Lower leg skin (tissue), 4 donors: ENCODE measurements at regions not wholly inside any gene's neighbourhood (a gene's known extent, or its start where the extent isn't known, plus 50 kb on each side); places are given as distances from the start of the nearest gene placed in this dataset.
"Not testable (repeated sequence)": the region's sequence is repeated elsewhere in the genome, so short reads cannot be mapped to it uniquely, and the experiment has no call there.

Source experiments
- DNase-seq, 2 donors: peaks; one replicate each; pipeline ENCODE4 v3.0.0-alpha.2; 2019; ENCODE audit warnings: low spot score in 2 of 2
- H3K4me3 ChIP-seq: fragments of 200-600 bp; sonication (generic); 2 replicates; pipeline ENCODE4 v1.5.1; 2017; ENCODE audit warnings: mild to moderate bottlenecking, low read depth; ENCODE audit not compliant: poor library complexity, severe bottlenecking
- POLR2A ChIP-seq, 2 donors: fragments of 450-650 bp; IDR thresholded peaks; one replicate each; pipeline ENCODE4 v1.6.1; 2016 to 2017; ENCODE audit warnings: antibody characterized with exemption in 2 of 2, mild to moderate bottlenecking in 1 of 2, moderate library complexity in 1 of 2
- WGBS, 2 donors: methylation state at CpG; one replicate each; pipeline ENCODE4 v1.1.5; 2018; 5-methylcytosine and 5-hydroxymethylcytosine counted together
- intact Hi-C: fragments of 100-400 bp; cut with DNase I; formaldehyde crosslinking; loops from one replicate; pipeline ENCODE4 v1.15.0; 2023; ENCODE audit warnings: low total_unique reads
- TF ChIP-seq, protein P1 (sequence below), 3 donors: fragments of 450-650 bp; IDR thresholded peaks; one replicate each; pipeline ENCODE4 v1.5.1; 2016; ENCODE audit warnings: antibody characterized with exemption in 3 of 3, mild to moderate bottlenecking in 3 of 3, moderate library complexity in 2 of 3

DNA sequence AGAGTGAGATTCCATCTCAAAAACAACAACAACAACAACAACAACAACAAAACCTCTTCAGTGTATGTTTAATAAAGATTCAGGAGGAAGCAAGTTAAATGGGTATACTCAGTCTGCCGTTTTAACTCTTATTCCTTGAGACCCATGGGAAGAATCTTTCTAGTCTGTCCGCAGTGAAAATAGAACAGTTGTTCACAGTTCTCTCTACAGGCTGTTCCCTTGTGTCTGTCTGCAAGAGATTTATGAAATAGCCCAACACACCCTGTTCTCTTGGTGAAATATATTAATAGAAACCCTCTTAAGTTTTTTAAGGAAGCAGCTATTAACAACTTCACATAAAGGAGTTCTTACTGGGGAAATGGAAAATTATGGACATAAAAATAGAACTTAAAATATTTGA, 682.2 kb upstream of the RAG2 start:
- WGBS, 2 donors, result 63 to 80% methylated on average over 2 of the region's 2 CpGs
- H3K4me3 ChIP-seq, result no peak overlapping the region
- intact Hi-C loops, result no loop called here

DNA sequence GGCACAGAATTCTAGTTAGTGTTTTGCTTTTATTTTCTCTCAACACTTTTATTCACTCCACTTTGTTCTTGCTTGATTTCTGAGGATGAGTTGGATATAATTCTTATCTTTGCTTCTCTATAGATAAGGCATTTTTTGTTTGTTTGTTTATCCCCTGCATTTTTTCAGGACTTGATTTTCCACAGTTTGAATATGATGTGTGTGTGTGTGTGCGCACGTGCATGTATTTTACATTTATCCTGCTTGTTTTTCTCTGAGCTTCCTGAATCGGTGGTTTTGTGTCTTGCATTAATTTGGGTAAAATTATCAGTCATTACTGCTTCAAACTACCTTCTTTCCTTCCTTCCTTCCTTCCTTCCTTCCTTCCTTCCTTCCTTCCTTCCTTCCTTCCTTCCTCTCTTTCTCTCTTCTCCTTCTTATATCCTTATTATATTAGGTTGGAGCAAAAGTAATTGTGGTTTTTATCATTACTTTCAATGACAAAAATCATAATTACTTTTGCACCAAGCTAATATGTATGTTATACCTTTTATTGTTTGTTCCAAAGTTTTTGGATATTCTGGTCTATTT, 679.9 kb upstream of the RAG2 start:
- no peak overlapping the region for H3K4me3 ChIP-seq
- 89 to 91% methylated on average over 3 of the region's 3 CpGs for WGBS, 2 donors
- intact Hi-C loops, result no loop called here
- no peak for DNase-seq
- TF ChIP-seq, protein P1, sequence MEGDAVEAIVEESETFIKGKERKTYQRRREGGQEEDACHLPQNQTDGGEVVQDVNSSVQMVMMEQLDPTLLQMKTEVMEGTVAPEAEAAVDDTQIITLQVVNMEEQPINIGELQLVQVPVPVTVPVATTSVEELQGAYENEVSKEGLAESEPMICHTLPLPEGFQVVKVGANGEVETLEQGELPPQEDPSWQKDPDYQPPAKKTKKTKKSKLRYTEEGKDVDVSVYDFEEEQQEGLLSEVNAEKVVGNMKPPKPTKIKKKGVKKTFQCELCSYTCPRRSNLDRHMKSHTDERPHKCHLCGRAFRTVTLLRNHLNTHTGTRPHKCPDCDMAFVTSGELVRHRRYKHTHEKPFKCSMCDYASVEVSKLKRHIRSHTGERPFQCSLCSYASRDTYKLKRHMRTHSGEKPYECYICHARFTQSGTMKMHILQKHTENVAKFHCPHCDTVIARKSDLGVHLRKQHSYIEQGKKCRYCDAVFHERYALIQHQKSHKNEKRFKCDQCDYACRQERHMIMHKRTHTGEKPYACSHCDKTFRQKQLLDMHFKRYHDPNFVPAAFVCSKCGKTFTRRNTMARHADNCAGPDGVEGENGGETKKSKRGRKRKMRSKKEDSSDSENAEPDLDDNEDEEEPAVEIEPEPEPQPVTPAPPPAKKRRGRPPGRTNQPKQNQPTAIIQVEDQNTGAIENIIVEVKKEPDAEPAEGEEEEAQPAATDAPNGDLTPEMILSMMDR (IDR thresholded peaks at IDR 0.05), result no peak
- no peak for TF ChIP-seq POLR2A (IDR thresholded peaks at IDR 0.05)

More for the DNA sequence above, 682.2 kb upstream of the RAG2 start:
- DNase-seq, result no peak
- TF ChIP-seq, protein P1 (IDR thresholded peaks at IDR 0.05), result no peak
- TF ChIP-seq POLR2A (IDR thresholded peaks at IDR 0.05), result no peak

DNA sequence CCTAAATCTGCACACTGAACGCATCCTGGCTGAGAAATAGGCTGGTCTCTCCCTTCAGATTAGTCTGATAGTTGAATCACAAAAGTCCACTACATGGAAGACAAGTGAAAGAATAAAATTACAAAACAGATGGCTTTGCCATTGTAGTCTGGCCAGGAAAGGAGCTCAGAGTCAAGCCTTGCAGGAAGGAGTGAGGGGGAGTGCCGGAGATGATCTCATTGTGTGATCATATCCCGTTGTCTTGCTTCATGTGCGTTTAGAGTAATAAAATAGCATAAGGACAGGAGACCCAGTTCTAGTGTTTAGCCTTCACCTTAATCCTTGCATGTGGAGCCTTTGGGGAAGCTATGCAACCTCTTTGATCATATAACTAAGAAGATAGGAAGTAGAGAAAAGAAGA, 666.7 kb upstream of the RAG2 start:
- TF ChIP-seq, protein P1 (IDR thresholded peaks at IDR 0.05), result no peak
- no peak for TF ChIP-seq POLR2A (IDR thresholded peaks at IDR 0.05)
- WGBS, 2 donors, result 49 to 53% methylated on average over 4 of the region's 4 CpGs
- H3K4me3 ChIP-seq, result no peak overlapping the region
- DNase-seq, result no peak
- intact Hi-C loops, result no loop called here

DNA sequence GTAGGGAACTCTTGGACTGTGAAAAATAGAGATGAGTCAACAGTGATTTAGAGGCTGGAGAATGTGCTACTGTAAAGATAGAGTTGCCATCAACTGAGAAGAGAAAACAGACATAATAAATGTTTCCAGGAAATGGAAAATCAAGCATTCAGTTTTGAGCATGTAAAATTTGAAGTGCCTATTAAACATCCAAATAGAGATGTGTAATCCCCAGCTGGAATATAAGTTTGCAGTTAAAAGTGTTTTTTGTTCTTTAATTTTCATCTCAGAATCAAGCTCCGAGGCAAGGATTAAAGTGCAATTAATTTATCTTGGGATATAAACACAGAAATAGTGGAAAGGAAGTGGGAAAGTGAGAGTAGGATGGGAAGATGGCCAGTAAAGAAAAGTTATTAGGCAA, 666.0 kb upstream of the RAG2 start:
- TF ChIP-seq POLR2A (IDR thresholded peaks at IDR 0.05), result no peak
- WGBS, 2 donors, result 64 to 70% methylated on average over 1 of the region's 1 CpG
- no peak overlapping the region for H3K4me3 ChIP-seq
- DNase-seq, result no peak
- intact Hi-C loops, result no loop called here

DNA sequence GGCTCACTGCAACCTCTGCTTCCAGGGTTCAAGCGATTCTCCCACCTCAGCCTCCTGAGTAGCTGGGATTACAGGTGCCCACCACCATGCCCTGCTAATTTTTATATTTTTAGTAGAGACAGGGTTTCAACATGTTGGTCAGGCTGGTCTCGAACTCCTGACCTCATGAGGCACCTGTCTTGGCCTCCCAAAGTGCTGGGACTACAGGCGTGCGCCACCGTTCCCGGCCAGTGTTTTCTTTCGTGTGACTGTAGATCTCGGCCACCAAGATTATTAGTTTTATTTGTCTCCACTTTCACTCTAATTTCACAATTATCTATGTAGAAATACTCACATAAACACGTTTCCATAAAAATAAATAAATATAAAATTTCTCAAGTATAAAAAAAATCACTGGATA, 665.4 kb upstream of the RAG2 start:
- H3K4me3 ChIP-seq, intact Hi-C loops, DNase-seq: not testable (repeated sequence)
- 82 to 83% methylated on average over 9 of the region's 9 CpGs for WGBS, 2 donors

DNA sequence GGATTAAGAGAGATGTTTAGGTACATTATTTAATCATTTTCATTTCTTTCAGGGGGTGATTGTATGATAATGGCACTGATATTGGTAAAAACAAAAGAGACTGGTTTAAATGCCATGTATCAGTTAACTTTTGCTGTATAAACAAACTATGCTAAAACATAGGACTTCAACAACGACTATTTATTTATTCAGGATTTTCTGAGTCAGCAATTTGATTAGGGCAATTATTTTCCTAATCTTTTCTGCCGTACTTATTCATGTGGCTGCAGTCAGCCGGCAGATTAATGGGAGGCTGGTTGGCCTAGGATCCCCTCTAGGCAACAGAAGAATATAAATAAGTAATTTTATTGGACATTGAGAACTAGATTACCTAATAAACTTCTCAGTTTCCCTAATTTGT, 661.7 kb upstream of the RAG2 start:
- DNase-seq, result no peak
- 60 to 62% methylated on average over 3 of the region's 3 CpGs for WGBS, 2 donors
- intact Hi-C loops, result no loop called here
- no peak overlapping the region for H3K4me3 ChIP-seq
- TF ChIP-seq, protein P1 (IDR thresholded peaks at IDR 0.05), result no peak
- TF ChIP-seq POLR2A (IDR thresholded peaks at IDR 0.05), result no peak

DNA sequence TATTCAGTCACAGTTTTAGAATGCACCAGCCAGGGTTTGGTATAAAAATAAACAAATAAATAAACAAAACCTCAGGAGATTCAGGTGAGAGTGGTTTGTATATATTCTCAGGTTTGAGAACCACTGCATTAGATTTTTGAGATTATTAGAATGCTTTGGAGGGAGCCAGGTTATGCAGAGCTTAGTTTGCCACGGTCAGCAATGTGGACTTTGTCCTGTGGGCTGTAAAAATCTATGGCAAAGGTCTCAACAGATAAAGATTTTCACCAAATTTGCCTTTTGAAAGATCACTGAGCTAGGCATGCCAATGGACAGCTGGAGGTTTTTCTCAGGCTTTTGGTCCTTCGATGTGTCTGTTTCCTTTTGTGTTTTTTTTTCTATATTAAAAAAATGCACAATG, 650.1 kb upstream of the RAG2 start:
- DNase-seq, result no peak
- 76 to 78% methylated on average over 2 of the region's 2 CpGs for WGBS, 2 donors
- no peak overlapping the region for H3K4me3 ChIP-seq
- TF ChIP-seq, protein P1 (IDR thresholded peaks at IDR 0.05), result no peak
- no peak for TF ChIP-seq POLR2A (IDR thresholded peaks at IDR 0.05)
- intact Hi-C loops, result no loop called here

DNA sequence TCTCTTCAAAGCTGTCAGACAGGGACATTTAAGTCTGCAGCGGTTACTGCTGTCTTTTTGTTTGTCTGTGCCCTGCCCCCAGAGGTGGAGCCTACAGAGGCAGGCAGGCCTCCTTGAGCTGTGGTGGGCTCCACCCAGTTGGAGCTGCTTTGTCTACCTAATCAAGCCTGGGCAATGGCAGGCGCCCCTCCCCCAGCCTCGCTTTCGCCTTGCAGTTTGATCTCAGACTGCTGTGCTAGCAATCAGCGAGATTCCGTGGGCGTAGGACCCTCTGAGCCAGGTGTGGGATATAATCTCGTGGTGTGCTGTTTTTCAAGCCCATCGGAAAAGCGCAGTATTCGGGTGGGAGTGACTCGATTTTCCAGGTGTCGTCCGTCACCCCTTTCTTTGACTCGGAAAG, 648.1 kb upstream of the RAG2 start:
- intact Hi-C loops, H3K4me3 ChIP-seq, DNase-seq: not testable (repeated sequence)
- WGBS, 2 donors, result 88 to 89% methylated on average over 13 to 15 of the region's 15 CpGs
